Gastrocnemius medialis (tissue), 4 donors: ENCODE measurements at regions not wholly inside any gene's neighbourhood (a gene's known extent, or its start where the extent isn't known, plus 50 kb on each side); places are given as distances from the start of the nearest gene placed in this dataset.
"Not testable (repeated sequence)": the region's sequence is repeated elsewhere in the genome, so short reads cannot be mapped to it uniquely, and the experiment has no call there.

Source experiments
- ATAC-seq, 2 donors: fragments of 150-250 bp; one replicate each; pipeline ENCODE4 v1.9.1; 2016
- DNase-seq, 2 donors: peaks; one replicate each; pipeline ENCODE4 v3.0.0-alpha.2; 2019
- H3K27ac ChIP-seq, 4 donors: fragments of 200-600 bp; sonication (generic); 1 replicate in 1 of 4; 2 replicates in 3 of 4; pipeline ENCODE4 v1.5.1; 2016 to 2018; ENCODE audit warnings: mild to moderate bottlenecking in 2 of 4, moderate library complexity in 1 of 4
- H3K27me3 ChIP-seq, 3 donors: fragments of 200-600 bp; sonication (generic) in 2 of 3; 1 replicate in 1 of 3; 2 replicates in 2 of 3; pipeline versions ENCODE4 v1.5.1 to v1.6.0; 2016 to 2019; ENCODE audit warnings: mild to moderate bottlenecking in 1 of 3, moderate library complexity in 1 of 3
- H3K36me3 ChIP-seq, 2 donors: fragments of 200-600 bp; sonication (generic) in 1 of 2; one replicate each; pipeline ENCODE4 v1.5.1; 2017 to 2018
- H3K4me1 ChIP-seq, 2 donors: fragments of 200-600 bp; sonication (generic) in 1 of 2; one replicate each; pipeline ENCODE4 v1.5.1; 2016 to 2017; ENCODE audit warnings: mild to moderate bottlenecking in 2 of 2
- H3K4me3 ChIP-seq, 4 donors: fragments of 200-600 bp; sonication (generic) in 3 of 4; 1 replicate in 1 of 4; 2 replicates in 3 of 4; pipeline ENCODE4 v1.5.1; 2016 to 2019; ENCODE audit warnings: mild to moderate bottlenecking in 2 of 4
- H3K9me3 ChIP-seq, 3 donors: fragments of 200-600 bp; sonication (generic) in 2 of 3; 1 replicate in 1 of 3; 2 replicates in 2 of 3; pipeline ENCODE4 v1.5.1; 2016 to 2019
- POLR2A ChIP-seq, 2 donors: fragments of 450-650 bp; IDR thresholded peaks; one replicate each; pipeline ENCODE4 v1.6.1; 2017; ENCODE audit warnings: antibody characterized with exemption in 2 of 2, mild to moderate bottlenecking in 2 of 2, moderate library complexity in 2 of 2
- in situ Hi-C, 4 donors: fragments of 200-750 bp; cut with MboI; loops; one replicate each; pipeline versions ENCODE4 v1.15.0 to v1.8.0; 2017; ENCODE audit warnings: low sequenced_read_pairs in 4 of 4
- intact Hi-C: fragments of 100-400 bp; cut with DNase I; formaldehyde crosslinking; loops from one replicate; pipeline ENCODE4 v1.15.1; 2023; ENCODE audit warnings: low total_unique reads
- TF ChIP-seq, protein P1 (sequence below), 5 experiments: fragments of 450-650 bp in 3 of 5; fragments of 200-600 bp in 2 of 5; sonication (generic) in 2 of 5; IDR thresholded peaks in 4 of 5; conservative IDR thresholded peaks in 1 of 5; 1 replicate in 4 of 5; 2 replicates in 1 of 5; pipeline ENCODE4 v1.5.1; 2016 to 2019; ENCODE audit warnings: antibody characterized with exemption in 5 of 5, mild to moderate bottlenecking in 3 of 5, moderate library complexity in 3 of 5

DNA sequence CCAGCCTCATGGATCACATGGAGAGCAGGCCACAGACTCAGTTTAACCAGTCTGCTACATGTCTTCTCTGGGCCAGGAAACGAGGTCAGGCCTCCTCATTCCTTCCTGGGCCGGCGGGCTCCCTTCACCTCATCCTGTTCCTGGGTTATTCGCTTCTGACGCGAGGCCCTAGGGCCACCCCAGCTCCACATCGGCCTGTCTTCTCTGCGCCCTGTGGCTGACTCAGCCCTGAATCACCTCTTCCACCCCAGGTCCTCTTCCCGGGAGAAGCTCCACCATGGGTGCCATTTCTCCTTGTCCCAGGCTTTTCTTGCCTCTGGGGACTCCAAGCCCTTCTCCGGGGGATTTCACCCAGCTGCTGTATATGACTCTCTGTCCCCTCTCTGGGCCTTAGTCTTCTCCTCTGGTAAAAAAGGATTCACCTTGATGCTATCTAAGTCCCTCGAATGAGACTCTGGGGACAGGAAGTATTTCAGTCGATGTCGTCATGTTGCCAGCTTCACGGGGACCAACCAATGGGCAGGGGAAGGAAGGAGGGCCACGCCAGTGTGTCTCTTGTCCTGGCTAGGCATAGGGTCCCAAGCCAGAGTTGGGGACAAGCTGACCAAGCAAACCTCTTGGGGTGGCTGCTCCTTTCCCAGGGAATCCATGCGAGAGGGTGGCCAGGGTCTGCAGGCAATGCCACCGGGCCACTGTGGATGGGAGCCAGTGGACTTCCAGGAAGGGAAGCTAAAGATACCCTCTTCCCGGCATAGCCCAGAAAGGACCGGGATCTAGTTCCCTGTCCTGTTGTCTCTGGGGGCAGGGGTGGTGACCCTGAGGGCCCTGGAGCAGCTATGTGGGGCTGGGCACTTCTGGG is 58.7 kb downstream of the SOCS3 start:
- intact Hi-C loops: no loop called here
- in situ Hi-C loops: no loop called here
- DNase-seq: no peak
- TF ChIP-seq, protein P1, sequence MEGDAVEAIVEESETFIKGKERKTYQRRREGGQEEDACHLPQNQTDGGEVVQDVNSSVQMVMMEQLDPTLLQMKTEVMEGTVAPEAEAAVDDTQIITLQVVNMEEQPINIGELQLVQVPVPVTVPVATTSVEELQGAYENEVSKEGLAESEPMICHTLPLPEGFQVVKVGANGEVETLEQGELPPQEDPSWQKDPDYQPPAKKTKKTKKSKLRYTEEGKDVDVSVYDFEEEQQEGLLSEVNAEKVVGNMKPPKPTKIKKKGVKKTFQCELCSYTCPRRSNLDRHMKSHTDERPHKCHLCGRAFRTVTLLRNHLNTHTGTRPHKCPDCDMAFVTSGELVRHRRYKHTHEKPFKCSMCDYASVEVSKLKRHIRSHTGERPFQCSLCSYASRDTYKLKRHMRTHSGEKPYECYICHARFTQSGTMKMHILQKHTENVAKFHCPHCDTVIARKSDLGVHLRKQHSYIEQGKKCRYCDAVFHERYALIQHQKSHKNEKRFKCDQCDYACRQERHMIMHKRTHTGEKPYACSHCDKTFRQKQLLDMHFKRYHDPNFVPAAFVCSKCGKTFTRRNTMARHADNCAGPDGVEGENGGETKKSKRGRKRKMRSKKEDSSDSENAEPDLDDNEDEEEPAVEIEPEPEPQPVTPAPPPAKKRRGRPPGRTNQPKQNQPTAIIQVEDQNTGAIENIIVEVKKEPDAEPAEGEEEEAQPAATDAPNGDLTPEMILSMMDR (IDR thresholded peaks at IDR 0.05 in 4 of 5, conservative IDR thresholded peaks at IDR 0.05 in 1 of 5): no peak
- TF ChIP-seq POLR2A (IDR thresholded peaks at IDR 0.05): no peak
- H3K4me1 ChIP-seq: peaks cover 0 to 15% of the 10 kb centered on the region in 2 donors
- H3K27me3 ChIP-seq: no peaks in the 10 kb centered on the region
- H3K27ac ChIP-seq: peak overlapping the region in 1 of 4 donors; percentile 0
- no peaks in the 10 kb centered on the region for H3K9me3 ChIP-seq
- no peak overlapping the region for H3K4me3 ChIP-seq
- no peaks in the 10 kb centered on the region for H3K36me3 ChIP-seq
- ATAC-seq: no peak

GRCh38 chr17:78299049-78299448 is 60.8 kb downstream of the SOCS3 start:
- intact Hi-C loops (no loop called here), in situ Hi-C loops (loop anchor here in 1 of 4 donors (10.0 kb wide), 1 partner anchor 126 kb away; no protein-coding TSS in a partner anchor)
- Histone ChIP-seq H3K4me1 (peaks cover 0 to 15% of the 10 kb centered on the region in 2 donors), H3K4me3 (no peak overlapping the region), H3K27ac (no peak overlapping the region), H3K9me3 (no peaks in the 10 kb centered on the region), H3K27me3 (no peaks in the 10 kb centered on the region), H3K36me3 (no peaks in the 10 kb centered on the region)
- DNase-seq (no peak), ATAC-seq (no peak)
- TF ChIP-seq, protein P1 (IDR thresholded peaks at IDR 0.05 in 4 of 5, conservative IDR thresholded peaks at IDR 0.05 in 1 of 5): no peak
- TF ChIP-seq POLR2A (IDR thresholded peaks at IDR 0.05): no peak

DNA sequence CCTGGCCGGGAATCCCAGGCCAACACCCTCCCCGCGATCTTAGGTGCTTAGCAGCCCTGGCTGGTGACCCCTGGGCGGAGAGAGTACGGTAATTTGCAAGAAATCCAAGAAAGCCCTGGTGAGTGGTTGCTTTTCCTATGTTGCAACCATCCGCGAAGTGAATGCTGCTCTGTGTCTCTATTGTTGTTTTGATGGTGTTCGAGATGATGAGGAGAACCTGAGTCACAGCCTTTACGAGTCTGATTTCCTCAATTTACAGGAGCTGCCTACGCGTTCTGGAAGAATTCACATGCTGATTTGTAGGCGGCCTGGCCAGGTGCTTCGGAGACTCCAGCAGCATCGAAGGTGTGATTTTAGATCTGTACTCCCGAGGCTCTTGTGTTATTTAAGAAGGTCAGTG is 63.3 kb downstream of the TMEM235 start:
- H3K4me1 ChIP-seq: peaks cover 13 to 17% of the 10 kb centered on the region in 2 donors
- in situ Hi-C loops (loop anchor here in 2 of 4 donors (5.0 to 10.0 kb wide), 2 partner anchors 128 to 130 kb away; no protein-coding TSS in a partner anchor), intact Hi-C loops (no loop called here)
- H3K27me3 ChIP-seq: no peaks in the 10 kb centered on the region
- no peaks in the 10 kb centered on the region for H3K9me3 ChIP-seq
- DNase-seq (no peak), ATAC-seq (no peak)
- H3K4me3 ChIP-seq: no peak overlapping the region
- no peak for TF ChIP-seq POLR2A (IDR thresholded peaks at IDR 0.05)
- TF ChIP-seq, protein P1 (IDR thresholded peaks at IDR 0.05 in 4 of 5, conservative IDR thresholded peaks at IDR 0.05 in 1 of 5): no peak
- no peaks in the 10 kb centered on the region for H3K36me3 ChIP-seq
- no peak overlapping the region for H3K27ac ChIP-seq

- DNase-seq (no peak), ATAC-seq (no peak)
- in situ Hi-C loops (loop anchor here in 2 of 4 donors (5.0 to 10.0 kb wide), 2 partner anchors 128 to 130 kb away; no protein-coding TSS in a partner anchor), intact Hi-C loops (no loop called here)
- TF ChIP-seq, protein P1 (IDR thresholded peaks at IDR 0.05 in 4 of 5, conservative IDR thresholded peaks at IDR 0.05 in 1 of 5): no peak
- TF ChIP-seq POLR2A (IDR thresholded peaks at IDR 0.05): no peak
- Histone ChIP-seq H3K4me3 (no peak overlapping the region), H3K27ac (no peak overlapping the region), H3K27me3 (no peaks in the 10 kb centered on the region), H3K4me1 (peaks cover 13% of the 10 kb centered on the region in 2 donors), H3K9me3 (no peaks in the 10 kb centered on the region), H3K36me3 (no peaks in the 10 kb centered on the region)
Measured at GRCh38 chr17:78294356-78294755, 62.9 kb downstream of the TMEM235 start.

GRCh38 chr17:78293151-78293550 is 61.7 kb downstream of the TMEM235 start:
- ATAC-seq, DNase-seq, H3K36me3 ChIP-seq, H3K4me3 ChIP-seq, H3K9me3 ChIP-seq, intact Hi-C loops, H3K27ac ChIP-seq, H3K27me3 ChIP-seq: not testable (repeated sequence)
- in situ Hi-C loops: loop anchor here in 2 of 4 donors (5.0 to 10.0 kb wide), 2 partner anchors 129 to 132 kb away; no protein-coding TSS in a partner anchor
- H3K4me1 ChIP-seq: peaks cover 13% of the 10 kb centered on the region in 2 donors
